ENCODE measurements at regions not wholly inside any gene's neighbourhood (a gene's known extent, or its start where the extent isn't known, plus 50 kb on each side); places are given as distances from the start of the nearest gene placed in this dataset.

- Histone ChIP-seq H3K36me3 (ENCODE audit: control insufficient read depth in 2 of 4, insufficient read depth in 4 of 4, low read length in 3 of 4) (no peaks in the 10 kb centered on the region; a peak in 1 of 8 replicates), H4K91ac (replicated peaks; ENCODE audit: insufficient read length, low read length) (no peak overlapping the region), H3K9ac (replicated peaks in 1 of 4; ENCODE audit: extremely low read depth in 1 of 4, low read depth in 3 of 4, low read length in 3 of 4) (no peak overlapping the region), H2AK5ac (ENCODE audit: low read depth, low read length) (no peak overlapping the region), H2BK20ac (ENCODE audit: low read length) (no peak overlapping the region), H4K20me1 (replicated peaks in 1 of 2; ENCODE audit: control insufficient read depth in 1 of 2, insufficient read depth in 2 of 2, low read length in 2 of 2) (no peaks in the 10 kb centered on the region), H3K18ac (ENCODE audit: extremely low read depth, low read length) (no peak overlapping the region), H2BK120ac (replicated peaks; ENCODE audit: low read depth, low read length) (no peak overlapping the region), H3K23ac (ENCODE audit: insufficient read length) (no peak overlapping the region), H3K4ac (replicated peaks; ENCODE audit: insufficient read length, low read depth, low read length) (no peak overlapping the region), H2BK15ac (ENCODE audit: low read length) (no peak overlapping the region), H3K23me2 (ENCODE audit: low read depth, low read length) (no peaks in the 10 kb centered on the region; the same call in 1 of the 2 replicates), H3K9me3 (ENCODE audit: insufficient read depth in 2 of 2, low read depth in 1 of 2, low read length in 1 of 2) (no peaks in the 10 kb centered on the region), H3K14ac (ENCODE audit: insufficient read length) (no peak overlapping the region), H3K4me1 (replicated peaks in 1 of 4; ENCODE audit: control insufficient read depth in 3 of 4, insufficient read depth in 4 of 4, low read length in 3 of 4) (no peaks in the 10 kb centered on the region), H3K27me3 (replicated peaks in 1 of 4; ENCODE audit: control insufficient read depth in 3 of 4, extremely low read depth in 1 of 4, insufficient read depth in 3 of 4, low read length in 3 of 4) (no peaks in the 10 kb centered on the region), H3K4me3 (ENCODE audit: extremely low read depth in 1 of 4, insufficient read depth in 2 of 4, low read depth in 3 of 4, low read length in 4 of 4) (no peak overlapping the region), H2AFZ (ENCODE audit: low read length) (no peak overlapping the region), H3K79me1 (ENCODE audit: low read depth, low read length) (no peaks in the 10 kb centered on the region), H3K79me2 (ENCODE audit: control insufficient read depth in 1 of 2, insufficient read depth in 2 of 2, low read length in 2 of 2) (no peaks in the 10 kb centered on the region), H4K8ac (ENCODE audit: extremely low read depth, insufficient read depth, low read length) (no peak overlapping the region), H2BK5ac (ENCODE audit: low read depth, low read length) (no peak overlapping the region), H3K27ac (ENCODE audit: low read depth, low read length) (no peak overlapping the region), H3K4me2 (ENCODE audit: insufficient read depth in 1 of 2, low read depth in 2 of 2, low read length in 2 of 2) (no peak overlapping the region), H3K56ac (replicated peaks; ENCODE audit: insufficient read length, low read depth, low read length) (no peak overlapping the region), H4K5ac (ENCODE audit: insufficient read length, low read depth, low read length) (no peak overlapping the region), H2BK12ac (ENCODE audit: low read depth, low read length) (no peak overlapping the region)
- ChIA-PET CTCF (ENCODE audit: partially characterized antibody) (interaction anchor here (0.6 kb wide), 1 partner anchor 786 kb away, joined by 6 read pairs; no protein-coding TSS in a partner anchor), POLR2A (ENCODE audit: partially characterized antibody) (no interaction called here)
- no peak for DNase-seq (ENCODE audit: low read depth in 1 of 2, low spot score in 2 of 2)
- no peak for FAIRE-seq
- 78% methylated on average over 6 of the region's 6 CpGs; no CpG with 5 or more reads in 1 of the 2 experiments for WGBS, 2 experiments (ENCODE audit: extremely low coverage in 1 of 2, insufficient coverage in 1 of 2, insufficient read length in 1 of 2, insufficient replicate concordance in 2 of 2, low coverage in 1 of 2, low lambda C conversion rate in 2 of 2, missing lambda C conversion rate in 1 of 2)
- TF ChIP-seq SUZ12 (IDR thresholded peaks at IDR 0.05; ENCODE audit: low read length) (no peak), SP2 (IDR thresholded peaks at IDR 0.05; ENCODE audit: low read length) (no peak), HDAC2 (IDR thresholded peaks at IDR 0.05; ENCODE audit: borderline replicate concordance in 1 of 2, low read depth in 2 of 2, low read length in 2 of 2) (no peak), BCL11A (IDR thresholded peaks at IDR 0.05; ENCODE audit: low read depth in 2 of 2, low read length in 2 of 2) (no peak), MAFK (IDR thresholded peaks at IDR 0.05; ENCODE audit: low read depth, low read length) (no peak), SIRT6 (IDR thresholded peaks at IDR 0.05; ENCODE audit: low read length) (no peak), TAF7 (optimal IDR thresholded peaks at IDR 0.05; ENCODE audit: borderline replicate concordance, low read depth, low read length) (no peak), CHD2 (IDR thresholded peaks at IDR 0.05; ENCODE audit: low read length) (no peak), MAX (IDR thresholded peaks at IDR 0.05) (no peak), CBX8 (IDR thresholded peaks at IDR 0.05; ENCODE audit: borderline replicate concordance, low read depth, low read length) (no peak), SIN3A (conservative IDR thresholded peaks at IDR 0.05 in 1 of 2, IDR thresholded peaks at IDR 0.05 in 1 of 2; ENCODE audit: low read depth in 1 of 2, low read length in 2 of 2) (no peak), CTCF (IDR thresholded peaks at IDR 0.05; ENCODE audit: control extremely low read depth in 1 of 3, insufficient read depth in 1 of 3, low read depth in 1 of 3, low read length in 3 of 3) (no peak)
Measured at GRCh38 chr2:210912779-210913178, 356.4 kb downstream of the CPS1 start.
